ENCODE measurements at regions not wholly inside any gene's neighbourhood (a gene's known extent, or its start where the extent isn't known, plus 50 kb on each side); places are given as distances from the start of the nearest gene placed in this dataset.

GRCh38 chr7:45435131-45435530 is 139.0 kb upstream of the ADCY1 start:
- no peak for TF ChIP-seq POLR2AphosphoS5 (IDR thresholded peaks at IDR 0.05; ENCODE audit: low read length)
- no peak for TF ChIP-seq CTCF (IDR thresholded peaks at IDR 0.05 in 2 of 3, conservative IDR thresholded peaks at IDR 0.05 in 1 of 3; ENCODE audit: control insufficient read depth in 2 of 3, extremely low read depth in 1 of 3, insufficient read depth in 1 of 3, low read depth in 3 of 3, low read length in 3 of 3)
- no peak for TF ChIP-seq FOXM1 (IDR thresholded peaks at IDR 0.05; ENCODE audit: low read depth, low read length)

All from GM12878 (cell line).